ENCODE measurements at regions not wholly inside any gene's neighbourhood (a gene's known extent, or its start where the extent isn't known, plus 50 kb on each side); places are given as distances from the start of the nearest gene placed in this dataset.

- Histone ChIP-seq H3K14ac (replicated peaks; ENCODE audit: low read depth, low read length) (no peak overlapping the region), H3K36me3 (ENCODE audit: control insufficient read depth, insufficient read depth, low read length) (no peaks in the 10 kb centered on the region), H3K4ac (ENCODE audit: low read depth, low read length) (no peak overlapping the region), H2BK5ac (ENCODE audit: low read depth, low read length, poor library complexity, severe bottlenecking) (no peak overlapping the region), H4K91ac (ENCODE audit: insufficient read depth, low read depth, low read length) (no peak overlapping the region), H3K23ac (ENCODE audit: low read depth, low read length) (no peak overlapping the region), H4K8ac (ENCODE audit: low read depth in 2 of 2, low read length in 2 of 2) (no peak overlapping the region), H2AK9ac (replicated peaks; ENCODE audit: low read depth, low read length, poor library complexity) (no peak overlapping the region), H3K9me1 (ENCODE audit: insufficient read depth, low read length) (no peaks in the 10 kb centered on the region), H2BK20ac (ENCODE audit: low read depth, low read length) (no peak overlapping the region), H3K18ac (ENCODE audit: low read depth, low read length) (no peak overlapping the region), H3K9ac (ENCODE audit: low read depth, low read length) (no peak overlapping the region), H3K4me3 (ENCODE audit: insufficient read depth, low read depth, low read length) (no peak overlapping the region), H3K4me1 (ENCODE audit: control insufficient read depth, insufficient read depth, low read length) (no peaks in the 10 kb centered on the region), H3K9me3 (ENCODE audit: control insufficient read depth, insufficient read depth, low read length) (peaks cover 2% of the 10 kb centered on the region; the same call in 1 of the 2 replicates), H2BK120ac (ENCODE audit: low read depth, low read length) (no peak overlapping the region), H2BK15ac (ENCODE audit: low read depth, low read length) (no peak overlapping the region), H3K27ac (ENCODE audit: insufficient read depth, low read length) (no peak overlapping the region), H2AK5ac (ENCODE audit: low read depth, low read length) (no peak overlapping the region), H3K79me1 (ENCODE audit: low read depth in 1 of 2, low read length in 2 of 2) (no peaks in the 10 kb centered on the region), H2AFZ (replicated peaks; ENCODE audit: low read length, poor library complexity) (no peak overlapping the region), H3K56ac (ENCODE audit: extremely low read depth, insufficient read depth, low read length) (no peak overlapping the region), H4K5ac (ENCODE audit: low read depth, low read length) (no peak overlapping the region), H3K27me3 (ENCODE audit: control insufficient read depth, insufficient read depth, low read length) (no peaks in the 10 kb centered on the region), H3K4me2 (ENCODE audit: low read depth, low read length) (no peak overlapping the region), H4K20me1 (ENCODE audit: insufficient read depth, low read length) (no peaks in the 10 kb centered on the region)
- DNase-seq = no peak
- no TSS peak for BruUV-seq (replicated peaks)
- ATAC-seq (ENCODE audit: low read depth) = no peak
- WGBS, 2 experiments (ENCODE audit: extremely low coverage in 2 of 2, insufficient read length in 1 of 2) = no CpG with 5 or more reads among the region's 3 CpGs
- ChIA-PET POLR2A (ENCODE audit: unreplicated experiment) (no interaction called here), CTCF (no interaction called here)
- dilution Hi-C loops (cut with HindIII; ENCODE audit: low sequenced_read_pairs, unreplicated experiment) (no loop called here), intact Hi-C loops (cut with micrococcal nuclease) (no loop called here), in situ Hi-C loops (cut with MboI; ENCODE audit: low sequenced_read_pairs) (no loop called here)
- TF ChIP-seq CTCF (conservative IDR thresholded peaks at IDR 0.05; ENCODE audit: low read depth, low read length) (no peak), MAFK (IDR thresholded peaks at IDR 0.05; ENCODE audit: low read depth, low read length) (no peak), USF2 (IDR thresholded peaks at IDR 0.05; ENCODE audit: low read depth, low read length) (no peak), MAZ (IDR thresholded peaks at IDR 0.05; ENCODE audit: borderline replicate concordance, low read depth, low read length) (no peak), POLR2A (IDR thresholded peaks at IDR 0.05; ENCODE audit: low read depth, low read length) (no peak), RFX5 (IDR thresholded peaks at IDR 0.05; ENCODE audit: low read depth, low read length) (no peak)
Observed at GRCh38 chr2:126409850-126410249, 246.1 kb upstream of the GYPC start.

All from IMR-90 (cell line).